Skin of body (tissue), 1 donor: ENCODE measurements at regions not wholly inside any gene's neighbourhood (a gene's known extent, or its start where the extent isn't known, plus 50 kb on each side); places are given as distances from the start of the nearest gene placed in this dataset.
A peak's percentile ranks its signal among the peaks of the same experiment; 100 is the strongest.

Experiments used
- DNase-seq: peaks from one replicate; lab custom pipeline; 2025; lab: John Stamatoyannopoulos, UW

DNA sequence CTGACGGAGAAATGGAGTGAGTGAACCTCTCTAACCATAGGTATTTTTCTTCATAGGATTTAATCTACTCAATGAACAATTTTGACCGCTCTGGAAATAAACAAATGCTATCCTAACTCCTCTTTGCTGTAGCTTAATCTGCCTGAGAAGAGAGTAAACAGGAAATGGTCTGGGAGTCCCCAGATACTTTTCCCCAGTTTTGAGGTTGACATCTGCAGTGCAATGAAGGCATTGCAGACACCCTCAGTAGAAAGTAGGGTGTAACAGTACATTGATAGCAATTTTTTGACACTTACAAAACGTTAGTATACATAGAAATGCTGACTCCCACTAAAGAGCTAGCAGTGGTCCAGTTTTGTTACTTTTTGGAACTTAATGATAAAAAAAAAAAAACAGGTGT lies 495.9 kb upstream of the FAM241A start:
- DNase-seq, result no peak

DNA sequence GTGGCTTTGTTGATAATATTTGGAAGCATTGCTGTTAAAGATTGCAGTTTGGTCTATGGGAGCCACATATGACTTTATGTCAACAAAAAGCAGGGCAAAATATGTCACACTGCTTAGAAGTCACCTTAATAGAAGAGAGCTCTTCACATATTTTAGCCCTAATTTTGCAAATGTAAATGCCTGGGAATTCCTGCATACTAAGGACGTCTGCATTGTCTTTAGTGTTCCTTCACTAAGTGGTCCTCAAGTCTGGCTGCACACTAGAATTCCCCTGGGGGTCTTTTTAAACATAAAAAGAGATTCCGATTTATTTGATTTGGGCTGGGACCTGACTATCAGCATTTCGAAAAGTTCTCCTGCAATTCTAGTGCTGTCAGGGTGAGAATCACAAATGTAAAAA lies 495.1 kb upstream of the FAM241A start:
- DNase-seq, result no peak

DNA sequence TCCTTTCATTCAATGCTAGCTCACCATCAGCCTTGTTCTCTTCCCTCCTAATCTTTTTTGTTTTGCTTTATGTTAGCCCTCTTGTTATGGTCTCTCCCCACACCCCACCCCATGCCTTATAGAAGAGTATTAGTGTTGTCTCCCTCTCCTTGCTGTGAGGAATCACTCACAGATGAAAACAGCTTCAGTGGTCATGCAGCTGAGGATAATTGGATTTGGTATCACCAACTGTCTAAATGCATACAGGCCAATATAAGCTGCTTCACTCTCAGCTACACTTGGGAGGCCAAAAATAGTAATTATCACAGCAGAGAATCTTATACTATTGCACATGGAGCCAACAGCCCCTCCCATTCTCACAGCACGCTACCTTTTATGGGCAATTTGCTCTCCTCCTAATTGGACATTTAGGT lies 494.6 kb upstream of the FAM241A start:
- DNase-seq, result no peak

DNA sequence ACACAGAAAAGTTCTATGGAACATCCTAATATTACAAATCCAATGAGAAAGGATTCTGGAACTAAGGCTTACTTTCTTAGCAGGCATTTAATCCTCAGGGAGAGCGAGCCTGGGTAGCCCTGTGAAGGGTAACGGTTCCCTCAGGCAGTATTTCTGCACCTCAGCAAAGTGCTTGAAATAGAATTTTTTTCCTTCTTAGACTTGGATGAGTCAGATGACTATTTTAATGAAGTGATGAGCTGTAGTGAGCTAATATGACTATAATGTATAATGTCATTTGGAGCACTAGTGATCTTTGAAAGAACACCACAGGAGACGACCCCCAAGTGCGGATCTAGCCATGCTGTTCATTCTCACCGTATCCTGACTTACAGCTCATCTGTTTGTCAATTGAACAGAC lies 493.0 kb upstream of the FAM241A start:
- no peak for DNase-seq

DNA sequence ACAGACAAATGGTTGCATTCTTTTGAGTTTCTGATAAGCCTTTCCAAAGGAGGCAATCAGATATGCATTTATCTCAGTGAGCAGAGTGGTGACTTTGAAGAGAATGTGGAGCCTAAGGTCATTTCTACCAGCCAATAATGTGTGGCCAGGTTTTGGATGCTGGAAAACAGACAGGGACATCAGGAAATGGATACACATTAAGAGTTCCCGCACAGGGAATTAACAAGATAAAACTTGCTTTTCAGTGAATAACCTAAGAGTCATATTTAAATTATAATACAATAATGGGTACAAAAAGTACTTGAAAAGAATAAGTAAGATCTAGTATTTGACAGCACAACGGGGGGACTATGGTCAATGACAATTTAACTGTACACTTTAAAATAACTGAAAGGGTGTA lies 492.3 kb upstream of the FAM241A start:
- DNase-seq, result no peak

GRCh38 chr4:111662496-111662895 lies 482.8 kb upstream of the FAM241A start:
- DNase-seq, result no peak

DNA sequence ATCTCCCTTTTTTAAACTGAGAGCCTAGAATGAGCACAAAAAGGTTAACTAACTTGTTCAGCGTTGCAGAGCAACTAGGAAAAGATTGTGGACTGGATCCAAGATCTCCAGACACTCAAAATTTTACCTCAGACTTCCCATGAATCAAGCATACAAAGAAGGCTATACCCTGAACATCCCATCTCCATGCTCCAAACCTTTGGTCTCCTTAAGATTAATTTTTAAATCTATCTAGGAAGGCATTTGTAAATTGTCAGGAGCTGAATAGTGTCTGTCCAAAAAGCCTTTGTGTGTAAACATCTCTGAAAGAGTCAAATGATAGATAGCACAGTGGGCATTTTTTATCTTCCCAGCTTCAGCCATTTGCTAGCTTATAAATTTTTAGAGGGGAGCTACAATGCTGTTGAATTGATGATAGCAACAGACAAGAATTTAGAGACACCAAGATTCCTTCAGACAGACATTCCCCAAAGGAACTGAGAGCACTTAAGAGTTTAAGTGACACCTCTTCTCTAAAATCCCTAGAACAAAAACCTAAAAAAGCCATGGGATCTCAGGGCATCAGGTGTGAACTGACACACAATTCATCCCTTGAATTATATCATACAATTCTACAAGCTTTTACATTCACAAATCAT lies 480.8 kb upstream of the FAM241A start:
- no peak for DNase-seq

DNA sequence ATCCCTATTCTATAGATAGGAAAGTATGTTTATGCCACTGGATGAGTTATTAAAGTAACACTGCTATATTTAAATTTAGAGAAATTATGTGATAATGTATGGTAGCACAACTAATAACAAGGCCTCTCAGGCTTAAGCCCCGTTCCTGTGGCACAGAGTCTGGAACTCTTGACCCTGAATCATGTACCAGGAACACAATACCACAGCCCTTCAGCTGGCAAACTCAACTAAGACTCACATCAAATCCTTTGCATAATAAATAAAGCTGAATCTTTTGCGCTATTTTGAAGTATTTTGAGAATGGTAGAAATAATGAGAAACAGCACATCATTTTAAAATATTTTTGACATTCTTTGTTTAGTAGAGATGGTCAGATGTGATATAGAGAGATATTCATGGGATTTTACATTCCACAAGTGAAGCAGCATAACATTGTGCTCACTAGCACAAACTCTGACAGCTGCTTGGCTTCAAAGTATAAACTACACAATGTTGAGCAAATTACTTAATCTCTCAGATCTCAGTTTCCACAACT lies 478.4 kb upstream of the FAM241A start:
- DNase-seq, result no peak

DNA sequence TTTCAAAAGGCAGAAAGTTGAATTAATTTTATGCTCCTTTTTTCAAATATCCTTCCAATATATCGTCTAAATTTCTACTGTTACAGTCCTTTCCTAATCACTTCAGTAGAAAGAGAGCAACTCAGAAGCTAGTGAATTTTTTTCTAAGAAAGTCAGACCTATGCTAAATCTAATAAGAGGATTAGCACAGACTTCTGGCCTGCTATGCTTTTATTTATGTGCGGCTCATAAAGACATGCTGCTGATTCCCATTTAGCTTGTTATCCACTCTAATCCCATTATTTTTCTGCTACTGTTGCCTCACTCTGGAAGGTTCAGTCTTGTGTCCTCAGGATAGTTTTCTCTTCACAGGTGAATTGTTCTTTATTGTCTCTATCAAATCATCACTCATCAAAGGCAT lies 473.5 kb upstream of the FAM241A start:
- no peak for DNase-seq

DNA sequence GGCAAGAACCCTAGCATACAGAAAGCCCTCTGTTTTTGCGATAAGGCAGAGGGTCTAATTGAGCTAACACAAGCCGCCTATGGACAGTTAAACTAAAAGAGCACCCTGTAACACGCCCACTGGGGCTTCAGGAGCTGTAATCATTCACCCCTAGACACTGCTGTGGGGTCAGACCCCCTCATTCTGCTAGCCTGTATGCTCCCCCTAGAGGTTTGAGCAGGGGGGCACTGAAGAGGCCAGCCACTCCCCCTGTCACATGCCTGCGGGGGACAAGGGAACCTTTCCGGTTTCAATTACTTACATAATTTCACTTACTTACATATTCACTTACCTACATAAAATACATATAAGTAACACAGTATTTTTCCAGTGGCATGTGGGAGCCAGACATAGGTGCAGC lies 469.5 kb upstream of the FAM241A start:
- DNase-seq, result no peak

- peak; percentile 68 for DNase-seq
These were observed 468.7 kb upstream of the FAM241A start for GRCh38 chr4:111676533-111676932.

GRCh38 chr4:111678479-111678878 lies 466.8 kb upstream of the FAM241A start:
- peak; percentile 86 for DNase-seq

DNA sequence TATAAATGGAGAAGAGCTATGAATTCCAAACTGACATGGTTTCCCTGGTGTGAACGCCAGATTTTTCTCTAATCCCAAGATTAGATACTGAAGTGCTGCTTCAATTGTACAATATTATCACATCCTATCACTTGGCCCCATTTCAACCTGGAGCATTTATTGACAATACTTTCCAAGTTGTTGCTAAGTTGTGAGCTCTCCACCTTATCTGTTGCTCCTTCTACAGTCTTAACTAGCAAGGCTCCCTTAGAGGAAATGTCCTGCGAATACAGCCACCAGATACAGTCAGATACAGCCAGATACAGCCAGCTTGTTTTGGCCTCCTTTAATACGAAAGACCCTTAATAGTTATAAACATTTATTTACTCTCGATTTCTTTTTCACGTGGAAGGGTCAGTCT lies 466.3 kb upstream of the FAM241A start:
- DNase-seq, result no peak

DNA sequence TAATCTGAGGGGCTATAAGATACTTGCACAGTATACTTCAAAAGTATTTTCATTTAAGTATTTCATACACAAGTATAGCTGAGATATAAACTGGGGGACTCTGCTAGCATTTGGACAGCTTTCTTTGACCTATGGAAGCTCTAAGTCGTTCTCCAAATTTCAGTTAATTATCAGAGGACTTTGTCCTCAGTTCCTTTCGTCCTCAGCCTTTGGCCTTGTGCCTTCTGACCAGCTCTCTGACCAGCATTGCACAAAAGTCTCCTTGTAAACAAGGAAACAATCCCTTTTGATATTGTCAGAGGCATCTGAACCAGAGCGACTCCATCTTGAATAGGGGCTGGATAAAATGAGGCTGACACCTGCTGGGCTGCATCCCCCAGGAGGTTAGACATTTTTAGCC lies 464.0 kb upstream of the FAM241A start:
- no peak for DNase-seq

- no peak for DNase-seq
These were observed 463.5 kb upstream of the FAM241A start for GRCh38 chr4:111681751-111682150.

- no peak for DNase-seq
These were observed 460.0 kb upstream of the FAM241A start for GRCh38 chr4:111685205-111685604.

- DNase-seq, result peak; percentile 50
These were observed 456.0 kb upstream of the FAM241A start for GRCh38 chr4:111689214-111689613.

GRCh38 chr4:111689731-111690130 lies 455.5 kb upstream of the FAM241A start:
- DNase-seq, result no peak

GRCh38 chr4:111693758-111694157 lies 451.5 kb upstream of the FAM241A start:
- DNase-seq, result no peak

GRCh38 chr4:111695677-111696076 lies 449.6 kb upstream of the FAM241A start:
- no peak for DNase-seq

GRCh38 chr4:111696505-111696904 lies 448.7 kb upstream of the FAM241A start:
- DNase-seq, result no peak

- DNase-seq, result no peak
These were observed 447.9 kb upstream of the FAM241A start for GRCh38 chr4:111697176-111697942.

DNA sequence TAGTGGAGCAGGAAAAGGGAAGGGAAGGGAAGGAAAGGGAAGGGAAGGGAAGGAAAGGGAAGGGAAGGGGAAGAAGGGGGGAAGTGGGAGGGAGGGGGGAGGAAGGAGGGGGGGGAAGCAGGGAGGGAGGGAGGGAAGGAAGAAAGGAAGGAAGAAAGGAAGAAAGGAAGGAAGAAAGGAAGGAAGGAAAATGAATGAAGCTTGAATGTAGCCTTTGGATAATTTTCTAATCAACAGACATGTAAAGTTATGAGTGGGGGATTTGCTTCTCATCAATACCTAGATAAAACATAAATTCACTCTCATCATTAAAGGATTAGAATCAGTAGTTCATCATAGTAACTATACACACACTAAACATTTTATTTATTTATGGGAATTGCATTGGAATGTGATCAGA lies 446.9 kb upstream of the FAM241A start:
- DNase-seq, result no peak
